ENCODE measurements at regions not wholly inside any gene's neighbourhood (a gene's known extent, or its start where the extent isn't known, plus 50 kb on each side); places are given as distances from the start of the nearest gene placed in this dataset.

- TF ChIP-seq POLR2A (IDR thresholded peaks at IDR 0.05; ENCODE audit: low read depth, low read length), result no peak
- TF ChIP-seq POLR2AphosphoS5 (IDR thresholded peaks at IDR 0.05; ENCODE audit: low read depth, low read length), result no peak
- TF ChIP-seq TAF1 (IDR thresholded peaks at IDR 0.05; ENCODE audit: borderline replicate concordance, low read depth, low read length), result no peak
Observed at GRCh38 chr18:78241535-78242253, 737.9 kb upstream of the SALL3 start.

All from GM12892 (cell line).